ENCODE measurements at regions not wholly inside any gene's neighbourhood (a gene's known extent, or its start where the extent isn't known, plus 50 kb on each side); places are given as distances from the start of the nearest gene placed in this dataset.
"Not testable (repeated sequence)": the region's sequence is repeated elsewhere in the genome, so short reads cannot be mapped to it uniquely, and the experiment has no call there.

- no peak for ATAC-seq
- no peaks in the 10 kb centered on the region for H3K27me3 ChIP-seq (ENCODE audit: low read depth)
- no peak for DNase-seq
- H3K27ac ChIP-seq: no peak overlapping the region
- no peaks in the 10 kb centered on the region for H3K9me3 ChIP-seq
- no peaks in the 10 kb centered on the region for H3K4me1 ChIP-seq
- TF ChIP-seq CTCF (IDR thresholded peaks at IDR 0.05): no peak
- intact Hi-C loops (cut with DNase I): no loop called here
- no peak overlapping the region for H3K4me3 ChIP-seq
- H3K36me3 ChIP-seq: no peaks in the 10 kb centered on the region
Observed at GRCh38 chr7:19957664-19958063, 184.2 kb upstream of the TMEM196 start.

GRCh38 chr7:19954166-19954565, 180.7 kb upstream of the TMEM196 start:
- H3K4me3 ChIP-seq; H3K36me3 ChIP-seq; H3K9me3 ChIP-seq; ATAC-seq; H3K27me3 ChIP-seq (ENCODE audit: low read depth); H3K27ac ChIP-seq; DNase-seq; intact Hi-C loops (cut with DNase I); H3K4me1 ChIP-seq: not testable (repeated sequence)

GRCh38 chr7:19953411-19953810, 180.0 kb upstream of the TMEM196 start:
- H3K9me3 ChIP-seq; H3K27me3 ChIP-seq (ENCODE audit: low read depth); intact Hi-C loops (cut with DNase I); H3K27ac ChIP-seq; H3K4me3 ChIP-seq; ATAC-seq; H3K36me3 ChIP-seq; H3K4me1 ChIP-seq; DNase-seq: not testable (repeated sequence)

- H3K36me3 ChIP-seq: no peaks in the 10 kb centered on the region
- no peak for DNase-seq
Observed at GRCh38 chr7:19948160-19948559, 174.7 kb upstream of the TMEM196 start.

GRCh38 chr7:19944363-19945120, 171.1 kb upstream of the TMEM196 start:
- no peak for ATAC-seq
- H3K4me3 ChIP-seq: no peak overlapping the region

More at GRCh38 chr7:19948160-19948559, 174.7 kb upstream of the TMEM196 start:
- H3K27ac ChIP-seq: no peak overlapping the region
- H3K4me1 ChIP-seq: no peaks in the 10 kb centered on the region
- ATAC-seq: no peak
- H3K9me3 ChIP-seq: no peaks in the 10 kb centered on the region
- intact Hi-C loops (cut with DNase I): no loop called here
- no peak overlapping the region for H3K4me3 ChIP-seq
- no peak for TF ChIP-seq CTCF (IDR thresholded peaks at IDR 0.05)
- no peaks in the 10 kb centered on the region for H3K27me3 ChIP-seq (ENCODE audit: low read depth)

GRCh38 chr7:19939746-19940145, 166.3 kb upstream of the TMEM196 start:
- ATAC-seq (no peak), DNase-seq (no peak)
- TF ChIP-seq CTCF (IDR thresholded peaks at IDR 0.05): no peak
- H3K9me3 ChIP-seq: peaks cover 5% of the 10 kb centered on the region
- no peak overlapping the region for H3K4me3 ChIP-seq
- intact Hi-C loops (cut with DNase I): no loop called here
- H3K27ac ChIP-seq: no peak overlapping the region
- no peaks in the 10 kb centered on the region for H3K27me3 ChIP-seq (ENCODE audit: low read depth)
- H3K36me3 ChIP-seq: no peaks in the 10 kb centered on the region
- H3K4me1 ChIP-seq: no peaks in the 10 kb centered on the region

More at GRCh38 chr7:19944363-19945120, 171.1 kb upstream of the TMEM196 start:
- no peak overlapping the region for H3K27ac ChIP-seq
- DNase-seq: no peak
- no peaks in the 10 kb centered on the region for H3K27me3 ChIP-seq (ENCODE audit: low read depth)
- intact Hi-C loops (cut with DNase I): no loop called here
- no peaks in the 10 kb centered on the region for H3K4me1 ChIP-seq
- no peaks in the 10 kb centered on the region for H3K36me3 ChIP-seq
- no peak for TF ChIP-seq CTCF (IDR thresholded peaks at IDR 0.05)
- H3K9me3 ChIP-seq: no peaks in the 10 kb centered on the region
